ENCODE measurements at regions not wholly inside any gene's neighbourhood (a gene's known extent, or its start where the extent isn't known, plus 50 kb on each side); places are given as distances from the start of the nearest gene placed in this dataset.

GRCh38 chr14:66375046-66375964, 110.9 kb upstream of the CCDC196 start:
- DNase-seq (no peak), ATAC-seq (ENCODE audit: low FRiP score in 2 of 2) (no peak)
- Histone ChIP-seq H3K4me3 (no peak overlapping the region), H3K4me1 (no peaks in the 10 kb centered on the region), H3K36me3 (no peaks in the 10 kb centered on the region), H3K27me3 (no peaks in the 10 kb centered on the region), H3K9me3 (no peaks in the 10 kb centered on the region), H3K27ac (no peak overlapping the region)
- TF ChIP-seq EP300 (IDR thresholded peaks at IDR 0.05) = no peak
- no peak for TF ChIP-seq CTCF (IDR thresholded peaks at IDR 0.05)
- WGBS, 2 donors = 81 to 87% methylated on average over 5 of the region's 5 CpGs

- TF ChIP-seq EP300 (IDR thresholded peaks at IDR 0.05) = no peak
- TF ChIP-seq POLR2A (IDR thresholded peaks at IDR 0.05) = no peak
- TF ChIP-seq POLR2AphosphoS5 (IDR thresholded peaks at IDR 0.05) = no peak
- no peak for TF ChIP-seq CTCF (IDR thresholded peaks at IDR 0.05)
- H3K4me3 ChIP-seq = no peak overlapping the region
- H3K27me3 ChIP-seq = no peaks in the 10 kb centered on the region
- H3K36me3 ChIP-seq = no peaks in the 10 kb centered on the region
- H3K4me1 ChIP-seq = no peaks in the 10 kb centered on the region
- no peak overlapping the region for H3K27ac ChIP-seq
- DNase-seq = no peak
- no peak for ATAC-seq (ENCODE audit: low FRiP score in 2 of 2)
- WGBS, 2 donors = 87 to 90% methylated on average over 1 of the region's 1 CpG
- H3K9me3 ChIP-seq = no peaks in the 10 kb centered on the region
These were observed 108.6 kb upstream of the CCDC196 start for GRCh38 chr14:66377574-66377973.

- H3K36me3 ChIP-seq = no peaks in the 10 kb centered on the region
- TF ChIP-seq POLR2A (IDR thresholded peaks at IDR 0.05) (no peak), POLR2AphosphoS5 (IDR thresholded peaks at IDR 0.05) (no peak), CTCF (IDR thresholded peaks at IDR 0.05) (no peak), EP300 (IDR thresholded peaks at IDR 0.05) (no peak)
- ATAC-seq (ENCODE audit: low FRiP score in 2 of 2) (no peak), DNase-seq (peak in 1 of 2 donors; percentile 47)
- H3K9me3 ChIP-seq = no peaks in the 10 kb centered on the region
- no peak overlapping the region for H3K27ac ChIP-seq
- H3K4me1 ChIP-seq = no peaks in the 10 kb centered on the region
- 62 to 97% methylated on average over 2 to 4 of the region's 4 CpGs for WGBS, 2 donors
- H3K4me3 ChIP-seq = no peak overlapping the region
- H3K27me3 ChIP-seq = no peaks in the 10 kb centered on the region
These were observed 107.3 kb upstream of the CCDC196 start for GRCh38 chr14:66378712-66379505.

DNA sequence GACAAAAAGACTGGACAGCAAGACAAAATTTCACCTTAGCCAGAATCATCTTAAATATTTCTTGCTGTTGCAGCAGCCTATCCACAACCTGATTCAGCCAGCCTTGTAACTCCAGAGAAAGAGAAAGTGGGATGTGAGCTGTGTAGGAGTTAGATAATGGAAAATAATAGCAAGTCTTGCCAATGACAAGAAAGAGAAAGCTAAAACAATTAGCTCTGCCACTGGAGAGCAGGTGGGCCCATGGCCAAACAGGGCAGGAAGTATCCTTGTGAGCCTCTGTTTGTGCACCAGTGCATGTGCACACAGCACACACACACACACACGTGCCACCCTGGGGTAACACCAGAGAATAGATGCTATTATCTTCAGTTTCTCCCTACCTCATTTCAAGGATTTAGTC, 106.0 kb upstream of the CCDC196 start:
- Histone ChIP-seq H3K36me3 (no peaks in the 10 kb centered on the region), H3K4me3 (no peak overlapping the region), H3K4me1 (no peaks in the 10 kb centered on the region), H3K27ac (no peak overlapping the region), H3K27me3 (no peaks in the 10 kb centered on the region), H3K9me3 (no peaks in the 10 kb centered on the region)
- TF ChIP-seq CTCF (IDR thresholded peaks at IDR 0.05) = no peak
- no peak for TF ChIP-seq EP300 (IDR thresholded peaks at IDR 0.05)
- TF ChIP-seq POLR2A (IDR thresholded peaks at IDR 0.05) = no peak
- WGBS, 2 donors = 24 to 41% methylated on average over 1 of the region's 1 CpG
- ATAC-seq (ENCODE audit: low FRiP score in 2 of 2) = peak in 1 of 2 donors; percentile 34
- no peak for DNase-seq
